ENCODE measurements at regions not wholly inside any gene's neighbourhood (a gene's known extent, or its start where the extent isn't known, plus 50 kb on each side); places are given as distances from the start of the nearest gene placed in this dataset.

GRCh38 chr2:136637402-136637801 is 127.9 kb upstream of the THSD7B start:
- no peaks in the 10 kb centered on the region for H3K27me3 ChIP-seq (ENCODE audit: insufficient read depth, low read depth, low read length)
- H3K27ac ChIP-seq (ENCODE audit: low read length): no peak overlapping the region
- H3K4me3 ChIP-seq (ENCODE audit: low read length): no peak overlapping the region
- no peak overlapping the region for H3K9ac ChIP-seq (ENCODE audit: low read length)
- TF ChIP-seq EP300 (conservative IDR thresholded peaks at IDR 0.05; ENCODE audit: poor library complexity, severe bottlenecking) (no peak), RAD21 (conservative IDR thresholded peaks at IDR 0.05) (no peak), EZH2 (IDR thresholded peaks at IDR 0.05; ENCODE audit: borderline replicate concordance, insufficient read depth, low read length, poor library complexity, severe bottlenecking) (no peak), CTCF (IDR thresholded peaks at IDR 0.05; ENCODE audit: poor library complexity, severe bottlenecking) (no peak), POLR2AphosphoS5 (IDR thresholded peaks at IDR 0.05) (no peak), SMC3 (conservative IDR thresholded peaks at IDR 0.05; ENCODE audit: poor library complexity) (no peak), TAF1 (IDR thresholded peaks at IDR 0.05; ENCODE audit: low read depth) (no peak), REST (IDR thresholded peaks at IDR 0.05; ENCODE audit: borderline replicate concordance) (no peak), MXI1 (conservative IDR thresholded peaks at IDR 0.05; ENCODE audit: poor library complexity, severe bottlenecking) (no peak)
- no peaks in the 10 kb centered on the region for H4K20me1 ChIP-seq (ENCODE audit: insufficient read depth)
- H3K4me2 ChIP-seq (ENCODE audit: low read length): no peak overlapping the region
- H3K36me3 ChIP-seq (ENCODE audit: insufficient read depth, low read length): no peaks in the 10 kb centered on the region
- no peaks in the 10 kb centered on the region for H3K9me3 ChIP-seq (ENCODE audit: low read length)
- no peak overlapping the region for H2AFZ ChIP-seq (ENCODE audit: low read depth, low read length)
- H3K9me2 ChIP-seq (ENCODE audit: insufficient read depth, low read length): no peaks in the 10 kb centered on the region
- no peaks in the 10 kb centered on the region for H3K79me2 ChIP-seq (replicated peaks; ENCODE audit: insufficient read depth, low read length)
- no peaks in the 10 kb centered on the region for H3F3A ChIP-seq (ENCODE audit: insufficient read depth, low read length, poor library complexity, severe bottlenecking)

GRCh38 chr2:136628490-136628889 is 136.9 kb upstream of the THSD7B start:
- Histone ChIP-seq H3K27ac (ENCODE audit: low read length) (no peak overlapping the region), H3K4me3 (ENCODE audit: low read length) (no peak overlapping the region), H3F3A (ENCODE audit: insufficient read depth, low read length, poor library complexity, severe bottlenecking) (no peaks in the 10 kb centered on the region), H2AFZ (ENCODE audit: low read depth, low read length) (no peak overlapping the region), H3K79me2 (replicated peaks; ENCODE audit: insufficient read depth, low read length) (no peaks in the 10 kb centered on the region), H3K9me3 (ENCODE audit: low read length) (no peaks in the 10 kb centered on the region), H3K9me2 (ENCODE audit: insufficient read depth, low read length) (no peaks in the 10 kb centered on the region), H3K4me2 (ENCODE audit: low read length) (no peak overlapping the region), H3K36me3 (ENCODE audit: insufficient read depth, low read length) (no peaks in the 10 kb centered on the region), H3K27me3 (ENCODE audit: insufficient read depth, low read depth, low read length) (no peaks in the 10 kb centered on the region), H4K20me1 (ENCODE audit: insufficient read depth) (no peaks in the 10 kb centered on the region), H3K9ac (ENCODE audit: low read length) (no peak overlapping the region)
- TF ChIP-seq MXI1 (conservative IDR thresholded peaks at IDR 0.05; ENCODE audit: poor library complexity, severe bottlenecking) (no peak), POLR2AphosphoS5 (IDR thresholded peaks at IDR 0.05) (no peak), CTCF (IDR thresholded peaks at IDR 0.05; ENCODE audit: poor library complexity, severe bottlenecking) (no peak), REST (IDR thresholded peaks at IDR 0.05; ENCODE audit: borderline replicate concordance) (no peak)

Data from neural cell (in vitro differentiated cells).